Activated gamma-delta T cell treated with Interleukin-2 at 50 U/mL for 16 hours (primary cell): ENCODE measurements at regions not wholly inside any gene's neighbourhood (a gene's known extent, or its start where the extent isn't known, plus 50 kb on each side); places are given as distances from the start of the nearest gene placed in this dataset.

Experiments used
- DNase-seq: peaks from one replicate; pipeline ENCODE4 v3.0.0-alpha.2; 2020

DNA sequence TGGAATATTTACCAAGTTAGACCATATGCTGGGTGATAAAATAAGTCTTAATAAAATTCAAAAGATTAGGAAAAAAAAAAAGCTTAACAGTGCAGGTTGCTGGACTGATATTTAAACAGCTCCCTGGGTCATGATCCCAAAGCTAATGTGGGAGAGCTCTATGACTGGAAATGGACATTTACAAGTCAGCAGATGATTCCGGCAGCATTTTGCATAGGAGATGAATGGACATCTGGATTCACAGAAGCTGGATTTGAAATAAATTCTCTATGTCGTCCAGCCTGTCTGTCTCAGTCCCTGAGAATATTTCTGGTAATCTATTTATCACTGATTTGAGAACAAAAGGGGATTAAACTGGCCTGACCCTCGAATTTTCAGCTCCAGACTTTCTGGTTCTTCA lies 52.3 kb upstream of the KLHL25 start:
- DNase-seq, result no peak

DNA sequence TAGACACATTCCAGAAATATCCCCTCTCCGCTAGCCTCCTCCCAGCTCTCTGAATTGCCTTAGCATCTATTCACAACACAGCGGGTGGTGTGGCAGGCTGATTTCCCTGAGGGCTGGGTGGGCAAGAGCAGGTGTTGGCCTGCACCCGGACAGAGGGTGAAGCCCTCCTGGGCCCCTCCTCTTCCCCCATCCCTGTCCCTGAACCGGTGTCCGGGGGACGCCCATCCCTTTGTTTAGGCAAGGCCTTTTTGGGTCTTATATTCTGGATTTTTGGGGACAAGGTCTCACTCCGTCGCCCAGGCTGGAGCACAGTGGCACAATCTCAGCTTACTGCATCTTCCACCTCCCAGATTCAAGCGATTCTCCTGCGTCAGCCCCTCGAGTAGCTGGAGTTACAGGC lies 55.2 kb upstream of the KLHL25 start:
- DNase-seq, result no peak

DNA sequence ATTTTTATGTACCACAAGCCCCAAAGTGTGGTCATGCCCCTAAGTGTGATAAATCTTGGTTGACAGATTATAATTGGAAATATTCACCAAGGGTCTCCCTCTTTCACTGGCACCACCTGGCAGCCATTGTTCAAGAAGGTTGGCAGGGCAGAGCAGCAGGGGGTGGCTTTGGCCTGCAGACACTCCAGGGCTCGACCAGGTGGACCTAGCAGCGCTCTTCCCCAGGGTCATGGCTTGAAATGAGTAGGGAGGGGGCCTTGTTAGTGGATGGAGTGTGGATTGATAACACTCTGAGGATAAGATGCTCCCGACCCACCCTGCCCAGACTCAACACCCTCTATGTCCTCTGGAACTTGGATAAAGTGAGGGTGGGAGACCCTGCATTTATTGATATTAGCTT lies 58.2 kb upstream of the KLHL25 start:
- DNase-seq, result no peak

DNA sequence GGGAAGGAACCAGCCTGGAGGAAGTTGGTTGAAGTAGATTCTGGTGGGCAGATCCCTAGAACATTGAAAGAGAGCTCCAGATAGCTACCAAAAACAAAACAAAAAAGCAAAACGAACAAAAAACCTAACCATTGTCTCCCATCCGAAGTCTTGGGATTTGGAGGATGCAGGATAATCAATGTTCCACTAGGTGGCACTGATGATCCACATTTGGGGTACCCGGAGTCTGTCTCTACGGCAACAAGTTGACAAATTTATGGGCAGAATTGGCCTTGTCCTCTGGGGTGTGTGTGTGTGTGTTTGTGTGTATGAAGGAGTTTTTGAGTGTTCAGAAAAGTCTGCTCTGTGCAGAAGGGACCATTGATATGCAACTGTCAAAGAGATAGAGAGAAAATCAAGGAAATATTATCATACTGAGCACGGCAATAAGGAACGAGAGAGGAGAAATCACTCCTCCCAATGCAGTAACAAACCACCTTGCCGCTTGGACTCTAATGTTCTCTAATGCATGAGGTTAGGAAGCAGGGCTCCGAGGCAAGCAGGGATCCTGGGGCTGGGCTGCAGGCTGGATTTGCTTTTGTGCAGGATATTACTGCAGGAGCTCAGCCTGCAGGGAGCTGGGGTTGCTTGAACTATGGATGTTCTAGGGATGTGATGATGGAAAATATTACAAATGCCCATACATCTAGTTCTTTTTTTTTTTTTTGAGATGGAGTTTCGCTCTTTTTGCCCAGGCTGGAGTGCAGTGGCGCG lies 59.8 kb upstream of the KLHL25 start:
- DNase-seq, result peak; percentile 41

DNA sequence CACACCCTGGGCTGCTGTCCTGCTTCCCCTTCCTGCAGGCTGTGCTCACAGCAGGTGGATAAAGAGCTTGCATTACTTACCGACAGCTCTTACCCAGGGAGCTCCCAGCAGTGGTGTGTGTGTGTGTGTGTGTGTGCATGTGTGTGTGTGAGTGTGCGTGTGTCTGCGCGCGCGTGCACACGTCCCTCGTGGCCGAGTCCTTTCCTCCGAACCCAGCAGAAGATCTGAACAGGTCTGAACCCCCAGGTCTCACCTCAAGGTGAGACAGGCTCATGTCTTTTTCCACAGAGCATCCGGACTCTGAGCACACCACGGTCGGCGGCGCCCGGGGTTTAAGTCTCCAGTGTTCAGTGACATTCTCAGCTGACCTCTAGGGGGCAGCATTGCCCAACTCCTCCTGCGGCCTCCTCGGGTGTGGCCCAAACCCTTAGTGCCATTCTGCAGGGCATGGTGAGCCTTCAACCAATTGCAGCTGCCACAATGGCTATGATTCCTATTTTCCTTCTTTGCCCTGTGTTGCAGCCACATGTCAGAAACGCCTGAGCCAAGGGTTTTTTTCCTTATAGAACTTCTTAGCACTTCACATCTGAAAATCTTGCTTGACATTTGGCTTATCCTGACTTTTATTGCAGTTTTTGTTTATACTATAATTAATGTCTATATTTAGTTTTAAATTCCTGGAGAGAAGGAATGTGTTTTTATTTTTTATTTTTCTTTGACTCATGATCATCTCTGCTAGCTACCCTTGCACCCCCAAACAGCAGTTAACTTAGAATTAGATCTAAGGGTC lies 64.1 kb upstream of the KLHL25 start:
- peak; percentile 70 for DNase-seq

DNA sequence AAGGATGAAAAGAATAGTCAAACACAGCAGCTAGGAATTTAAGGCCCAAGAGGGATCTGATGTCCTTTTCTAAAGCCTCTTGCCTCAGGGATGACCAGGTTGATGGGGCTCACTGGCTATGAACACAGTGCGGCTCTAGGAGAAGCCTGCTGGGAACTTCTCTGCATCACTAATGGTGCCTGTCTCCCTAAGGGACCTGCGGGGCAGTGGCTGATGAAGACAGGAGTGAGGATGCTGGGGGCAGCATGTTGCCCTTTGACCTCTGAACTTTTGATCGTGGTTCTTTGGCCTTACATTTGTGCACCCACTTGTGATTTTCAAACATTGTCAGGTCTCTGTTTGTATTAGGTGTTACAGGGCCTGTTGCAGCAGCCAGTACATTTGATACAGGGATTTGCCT lies 64.9 kb upstream of the KLHL25 start:
- no peak for DNase-seq

DNA sequence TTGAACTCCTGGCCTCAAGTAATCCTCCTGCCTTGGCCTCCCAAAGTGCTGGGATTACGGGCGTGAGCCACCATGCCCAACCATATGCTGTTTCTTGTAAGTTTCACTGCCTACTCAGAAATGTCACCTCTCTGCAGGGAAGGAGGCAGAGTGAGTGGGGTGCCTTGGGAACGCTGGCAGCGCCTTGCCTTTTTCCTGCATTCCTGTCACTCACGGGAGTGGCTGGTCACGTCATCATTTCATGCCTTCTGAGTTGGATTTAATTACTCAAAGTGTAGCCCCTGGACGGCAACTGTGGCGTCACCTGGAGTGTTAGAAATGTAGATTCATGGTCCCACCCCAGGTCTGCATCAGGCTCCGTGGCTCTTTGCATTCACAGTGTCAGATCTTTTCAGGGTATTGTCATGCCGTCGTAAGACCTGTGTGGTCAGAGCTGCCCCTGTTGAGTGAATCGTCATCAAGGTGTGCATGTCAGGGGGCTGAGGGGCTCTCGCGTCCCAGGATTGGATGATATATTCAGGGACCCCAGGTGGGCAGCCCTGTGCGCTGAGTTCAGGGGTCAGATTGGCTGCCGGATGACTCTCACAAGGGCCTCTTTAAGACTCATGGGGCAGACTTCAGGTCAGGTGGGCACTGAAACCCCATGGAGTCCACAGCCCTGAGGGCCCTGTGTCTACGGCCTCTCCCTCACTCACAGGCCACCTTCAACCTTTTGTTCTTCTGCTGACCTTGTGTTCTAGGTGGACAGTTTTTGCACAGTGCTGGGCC lies 65.9 kb upstream of the KLHL25 start:
- no peak for DNase-seq

DNA sequence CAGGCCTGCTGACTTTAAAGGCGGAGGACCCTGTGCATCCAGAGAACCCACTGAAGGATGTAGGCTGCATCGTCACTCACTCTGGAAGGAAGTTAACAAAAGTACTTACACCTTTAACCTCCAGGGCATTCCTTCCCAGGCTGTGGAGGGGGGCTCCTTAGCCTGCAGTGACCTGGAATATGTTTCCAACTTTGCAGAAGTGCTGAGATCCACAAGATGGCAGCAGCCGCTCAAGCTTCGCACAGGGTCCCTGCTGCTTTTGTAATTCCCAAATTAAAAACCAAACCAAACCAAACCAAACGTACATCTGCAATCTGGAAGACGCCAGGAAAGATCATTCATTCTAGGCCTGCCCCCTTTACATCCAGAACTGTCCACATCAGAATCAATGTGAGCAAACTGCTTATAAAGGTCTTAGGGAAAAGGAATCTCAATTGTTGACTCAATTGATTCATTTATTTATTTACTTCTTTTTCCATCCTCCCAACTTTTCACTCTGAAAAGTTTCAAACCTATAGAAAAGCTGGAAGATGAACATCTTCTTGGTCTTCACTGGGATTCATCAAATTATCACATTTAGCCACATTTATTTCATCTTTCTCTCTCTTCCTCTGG lies 70.5 kb upstream of the KLHL25 start:
- DNase-seq, result no peak

DNA sequence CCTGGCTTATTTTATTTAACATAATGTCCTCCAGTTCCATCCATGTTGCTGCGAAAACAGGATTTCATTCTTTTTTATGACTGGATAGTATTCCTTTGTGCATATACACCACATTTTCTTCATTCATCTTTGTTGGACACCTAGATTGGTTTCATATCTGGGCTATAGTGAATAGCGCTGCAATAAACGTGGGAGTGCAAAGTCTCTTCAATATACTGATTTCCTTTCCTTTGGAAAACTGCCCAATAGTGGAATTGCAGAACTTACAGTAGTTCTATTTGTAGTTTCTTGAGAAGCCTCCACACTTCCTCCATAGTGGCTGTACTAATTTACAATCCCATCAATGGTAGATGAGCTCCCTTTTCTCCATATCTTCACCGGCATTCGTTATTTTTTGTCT lies 72.5 kb upstream of the KLHL25 start:
- DNase-seq, result no peak

DNA sequence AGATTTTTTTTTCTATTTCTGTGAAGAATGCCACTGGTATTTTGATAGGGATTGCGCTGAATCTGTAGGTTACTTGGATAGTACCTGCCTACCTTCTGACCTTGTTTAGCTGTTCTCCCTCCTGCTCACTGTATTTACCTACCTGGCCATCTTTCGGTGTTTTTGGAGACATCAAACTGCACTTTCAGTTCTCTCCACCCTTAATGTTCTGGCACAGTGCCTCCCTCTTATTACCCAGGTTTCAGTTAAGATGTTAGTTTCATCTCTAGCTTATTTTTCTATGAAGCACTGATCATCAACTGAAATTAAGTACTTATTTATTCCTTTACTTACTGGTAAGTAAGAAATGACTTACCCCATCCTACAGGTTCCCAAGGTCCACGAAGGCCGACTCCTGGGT lies 74.4 kb upstream of the KLHL25 start:
- no peak for DNase-seq

DNA sequence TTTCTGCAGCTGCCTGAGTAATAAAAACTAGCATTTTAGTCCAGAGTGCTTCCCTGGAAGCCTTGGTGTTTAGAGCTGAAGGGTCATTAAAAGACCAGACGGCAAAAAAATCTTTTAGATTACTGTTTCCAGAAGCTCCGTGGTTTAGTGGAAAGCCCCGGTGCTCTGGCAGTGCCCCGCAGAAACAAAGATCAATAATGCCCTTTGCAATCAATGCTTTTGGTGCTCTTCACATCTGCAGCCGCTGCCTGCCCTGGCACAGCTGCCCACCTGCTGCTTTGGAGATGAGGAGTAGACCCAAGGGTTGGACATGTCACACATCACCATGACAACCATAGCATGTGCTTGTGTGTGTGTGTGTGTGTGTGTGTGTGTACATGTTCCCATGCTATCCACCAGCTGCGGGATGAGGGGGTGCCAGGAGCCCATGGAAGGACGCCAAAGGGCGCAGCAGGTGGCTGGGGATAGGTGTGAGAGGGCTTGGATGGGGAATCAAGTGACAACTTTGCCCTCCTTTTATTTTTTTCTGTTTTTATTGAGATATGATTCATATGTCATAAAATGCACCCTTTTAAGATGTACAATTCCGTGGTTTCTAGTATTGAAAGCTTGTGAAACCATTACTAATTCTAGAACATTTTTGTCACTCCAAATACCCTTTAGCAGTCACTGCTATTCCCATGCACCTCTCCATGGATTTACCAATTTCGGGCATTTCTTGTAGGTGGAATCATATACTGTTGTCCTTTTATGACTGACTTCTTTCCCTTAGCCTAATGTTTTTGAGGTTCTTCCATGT lies 75.7 kb upstream of the KLHL25 start:
- DNase-seq, result no peak

DNA sequence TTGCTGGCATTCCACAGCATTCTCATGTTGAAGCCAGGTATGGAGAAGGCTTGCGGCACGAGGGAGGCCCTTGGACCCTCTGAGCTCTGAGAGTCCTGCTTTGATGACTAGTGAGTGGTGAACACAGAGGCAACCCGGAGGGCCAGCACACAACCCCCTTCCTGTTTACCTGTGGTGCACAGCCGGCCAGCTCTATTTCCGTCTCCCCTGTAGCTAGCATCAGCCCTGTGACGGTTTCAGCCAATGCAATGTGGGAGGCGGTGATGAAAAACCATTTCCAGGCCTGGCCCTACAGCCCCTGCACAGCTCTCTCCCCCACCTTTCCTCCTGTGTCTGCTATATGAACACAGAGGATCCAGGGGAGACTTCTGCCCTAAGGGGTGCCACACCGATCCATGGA lies 76.8 kb upstream of the KLHL25 start:
- peak; percentile 10 for DNase-seq

DNA sequence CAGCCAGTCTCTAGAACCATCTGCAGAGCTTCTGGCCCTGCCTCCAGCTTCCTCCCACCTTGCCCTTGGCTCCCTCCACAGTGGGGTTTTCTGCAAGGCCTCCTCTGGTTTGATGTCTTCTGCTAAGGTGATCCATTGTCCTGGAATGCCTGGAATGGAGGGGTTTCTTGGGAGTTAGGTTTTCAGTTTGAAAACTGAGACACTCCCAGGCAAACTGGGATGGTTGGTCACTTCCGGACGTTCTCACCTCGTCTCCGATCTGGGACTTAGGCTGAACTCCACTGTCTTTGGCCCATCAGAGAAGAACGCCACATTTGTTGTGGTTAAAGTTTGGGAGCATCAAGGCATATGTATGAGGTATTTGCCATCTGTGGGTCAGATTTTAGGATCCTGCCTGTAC lies 77.4 kb upstream of the KLHL25 start:
- DNase-seq, result no peak

DNA sequence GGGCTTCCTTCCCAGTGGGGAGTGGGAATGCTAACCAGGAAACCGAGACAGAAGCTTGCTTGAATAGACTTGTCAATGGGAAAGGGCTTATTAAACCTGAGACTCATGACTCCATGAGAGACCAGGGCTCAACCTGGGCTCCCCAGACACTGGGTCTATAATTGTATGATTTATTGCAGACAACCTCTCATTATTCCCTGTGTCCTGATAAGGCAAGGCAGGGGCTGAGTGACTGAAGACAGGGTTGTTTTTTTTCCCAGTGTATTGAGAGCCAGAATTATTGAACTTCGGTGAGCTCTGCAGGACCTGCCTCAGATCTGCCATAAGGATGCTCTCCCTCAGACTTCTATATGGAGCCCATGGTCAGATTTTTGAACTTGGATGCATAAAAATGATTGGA lies 79.5 kb upstream of the KLHL25 start:
- no peak for DNase-seq

DNA sequence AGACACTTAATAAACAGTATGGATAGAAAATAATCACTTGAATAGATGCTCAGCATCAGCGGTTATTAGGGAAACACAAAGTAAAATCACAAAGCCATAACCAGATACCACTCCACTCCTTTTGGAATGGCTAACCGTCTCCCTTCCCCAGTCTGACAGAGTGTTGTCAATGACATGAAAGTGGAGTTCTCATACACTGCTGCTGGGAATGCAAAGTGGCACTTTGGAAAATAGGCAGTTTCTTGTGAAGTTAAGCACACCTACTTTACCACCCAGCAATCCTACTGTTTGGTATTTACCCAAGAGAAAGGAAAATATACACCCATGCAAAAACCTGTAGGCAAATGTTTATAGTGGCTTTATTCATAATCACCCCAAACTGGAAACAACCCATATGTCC lies 81.0 kb upstream of the KLHL25 start:
- no peak for DNase-seq

DNA sequence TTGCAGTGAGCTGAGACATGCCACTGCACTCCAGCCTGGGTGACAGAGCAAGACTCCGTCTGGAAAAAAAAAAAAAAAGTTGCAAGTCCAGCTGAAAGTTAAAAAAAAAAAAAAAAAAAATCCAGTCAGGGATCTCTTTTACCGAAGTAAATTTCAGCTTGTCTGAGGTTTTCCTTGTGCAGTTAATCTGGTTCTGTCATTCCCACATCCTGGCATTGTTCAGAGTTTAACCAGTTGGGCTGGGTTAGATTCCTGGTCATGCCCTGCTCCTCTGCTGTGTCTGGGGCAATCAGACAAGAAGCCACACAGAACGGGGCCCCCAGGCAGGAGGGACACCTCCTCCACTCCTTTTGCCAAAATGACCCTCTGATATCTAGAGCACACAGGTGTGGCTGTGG lies 84.1 kb upstream of the KLHL25 start:
- no peak for DNase-seq

DNA sequence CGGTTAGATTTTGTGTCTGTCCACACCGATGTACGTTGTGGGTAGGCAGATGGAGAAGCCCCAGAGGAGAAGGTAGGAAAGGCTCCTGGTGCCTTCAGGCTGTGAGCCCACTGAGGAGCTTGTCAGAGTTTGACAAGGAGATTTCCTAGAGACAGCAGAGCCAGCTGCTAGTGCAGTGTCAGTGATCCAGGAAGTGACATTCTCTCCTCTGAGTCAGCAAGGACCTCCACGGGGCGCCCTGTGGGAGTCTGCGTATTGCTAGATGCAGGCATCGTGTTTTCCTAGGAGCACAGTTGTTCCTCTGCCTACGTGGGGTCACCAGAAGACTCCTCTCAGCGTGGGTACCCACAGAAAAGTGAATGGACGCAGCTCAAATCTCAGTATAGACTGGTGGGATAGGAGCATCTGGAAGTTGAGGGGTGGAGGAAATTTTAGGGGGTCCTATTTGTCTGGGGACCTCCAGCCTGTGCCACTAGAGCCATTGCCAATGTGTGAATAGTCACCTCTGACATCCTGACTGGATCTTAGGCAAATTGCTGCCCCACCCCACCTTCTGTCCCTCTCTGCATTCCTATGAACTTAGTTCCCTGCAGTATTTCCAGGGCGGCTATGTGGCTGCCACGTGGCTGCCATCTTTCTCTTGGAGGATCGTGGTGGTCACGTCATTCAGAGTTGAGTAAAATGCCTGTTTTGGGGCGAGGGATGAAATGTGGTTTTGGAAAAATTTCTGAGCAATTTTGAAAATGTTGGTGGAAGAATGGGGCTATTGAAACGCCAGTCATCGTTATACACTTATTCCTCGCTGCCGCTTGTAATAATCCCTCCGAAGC lies 84.8 kb upstream of the KLHL25 start:
- DNase-seq, result no peak

DNA sequence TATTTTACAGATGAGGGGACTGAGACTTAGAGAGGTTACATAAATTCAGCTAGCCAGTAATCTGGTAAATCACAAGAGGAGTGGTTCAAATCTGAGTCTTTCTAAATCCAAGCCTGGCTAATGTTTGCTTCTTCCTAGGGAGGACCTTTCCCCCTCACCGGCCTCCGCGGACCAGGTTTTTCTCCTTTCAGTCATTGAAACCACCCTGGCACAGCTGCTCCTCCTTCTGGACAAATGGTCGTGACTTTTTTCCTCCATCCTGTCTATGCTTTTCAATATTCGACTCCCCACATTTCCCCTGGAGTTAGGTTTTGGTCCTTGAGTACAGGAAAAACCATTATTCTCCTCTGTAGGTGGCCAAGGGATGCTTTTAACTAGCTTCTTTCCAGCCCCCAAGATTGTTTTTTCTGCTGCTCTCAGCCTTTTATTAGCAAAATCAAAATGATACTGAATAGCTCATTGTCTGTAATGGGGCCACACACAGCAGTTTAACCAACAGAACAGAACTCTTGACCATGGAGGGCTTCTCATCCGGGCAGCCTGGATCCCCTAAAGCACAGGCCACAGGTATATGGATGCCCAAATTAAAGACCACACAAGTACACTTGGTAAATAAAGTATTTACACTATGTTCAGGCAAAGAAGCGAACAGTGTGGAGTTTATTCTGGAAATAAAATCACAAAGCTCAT lies 85.9 kb upstream of the KLHL25 start:
- no peak for DNase-seq

DNA sequence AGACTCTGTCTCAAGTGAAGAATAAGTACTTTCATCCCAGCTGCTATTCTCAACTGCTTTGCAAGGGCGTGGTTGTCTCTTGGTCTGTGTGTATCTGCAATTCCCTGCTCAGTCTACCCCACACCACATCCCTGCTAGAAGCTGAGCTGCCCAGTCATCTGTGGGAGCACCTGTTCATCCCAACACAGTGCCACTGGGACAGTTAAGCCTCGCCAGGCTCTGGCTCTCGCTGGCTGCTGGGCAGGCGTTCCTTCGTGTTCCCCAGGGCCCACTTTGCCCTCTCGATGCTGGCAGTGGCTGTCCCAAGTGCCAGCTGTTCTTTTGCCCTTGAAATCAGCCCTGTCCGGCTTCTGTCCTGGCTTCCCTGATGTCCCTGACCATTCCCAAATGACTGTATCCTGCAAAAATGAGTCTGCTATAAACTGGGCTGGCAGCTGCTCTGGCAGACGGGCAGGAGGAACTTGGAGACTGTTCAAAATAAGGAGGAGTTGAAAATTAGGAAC lies 91.6 kb upstream of the KLHL25 start:
- DNase-seq, result no peak

DNA sequence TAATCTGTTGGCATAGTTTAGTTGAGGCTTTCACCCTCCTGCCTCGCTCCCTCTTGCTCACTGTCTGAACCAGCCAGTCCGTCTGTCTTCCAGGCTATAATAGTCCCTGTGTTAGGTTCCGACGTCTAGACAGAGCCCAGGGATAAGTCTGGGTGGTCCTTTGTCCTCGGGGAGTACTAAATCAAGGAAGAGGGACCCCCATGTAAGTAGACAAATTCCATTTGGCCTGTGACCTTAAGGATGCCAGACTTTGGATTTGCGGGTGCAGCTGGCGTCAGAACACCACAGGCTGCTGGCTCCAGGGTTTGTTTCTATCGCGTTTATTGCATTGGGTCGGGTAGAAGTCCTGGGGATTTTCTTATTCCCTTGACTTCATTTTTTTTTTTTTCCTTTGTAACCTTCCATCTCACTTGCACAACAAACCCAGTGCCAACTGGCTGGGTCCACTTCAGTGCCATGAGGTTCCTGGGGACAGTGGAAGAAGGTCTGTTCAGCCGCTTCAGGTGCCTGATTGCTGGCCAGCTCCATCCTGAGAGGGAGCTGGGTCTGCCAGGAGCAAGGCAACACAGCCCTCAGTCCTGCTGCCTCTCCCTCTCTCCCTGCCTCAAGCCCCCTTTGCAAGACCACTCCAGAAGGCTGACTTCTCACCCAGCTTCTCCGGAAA lies 95.4 kb upstream of the KLHL25 start:
- no peak for DNase-seq
